H9 (cell line): ENCODE measurements at regions not wholly inside any gene's neighbourhood (a gene's known extent, or its start where the extent isn't known, plus 50 kb on each side); places are given as distances from the start of the nearest gene placed in this dataset.

Experiments
- DNase-seq: peaks from one replicate; pipeline ENCODE4 v3.0.0-alpha.2; 2017
- H2AFZ ChIP-seq: one replicate; pipeline ENCODE4 v1.6.1; 2013; ENCODE audit warnings: mild to moderate bottlenecking, low read length, control low read depth, moderate library complexity
- H2AK5ac ChIP-seq: 2 replicates; pipeline ENCODE4 v1.6.1; 2013; ENCODE audit warnings: low read length, control low read depth, mixed read lengths; ENCODE audit not compliant: insufficient read length
- H2BK120ac ChIP-seq: one replicate; pipeline ENCODE4 v1.6.1; 2013; ENCODE audit warnings: low read depth, mild to moderate bottlenecking, low read length, control low read depth, inconsistent platforms; ENCODE audit not compliant: poor library complexity, severe bottlenecking
- H2BK12ac ChIP-seq: 2 replicates; pipeline ENCODE4 v1.6.1; 2013; ENCODE audit warnings: low read length, control low read depth, mixed read lengths, low read depth; ENCODE audit not compliant: insufficient read length
- H2BK15ac ChIP-seq: 2 replicates; pipeline ENCODE4 v1.6.1; 2013; ENCODE audit warnings: low read depth, low read length, control low read depth
- H2BK20ac ChIP-seq: one replicate; pipeline ENCODE4 v1.6.1; 2013; ENCODE audit warnings: low read depth, mild to moderate bottlenecking, low read length, control low read depth, inconsistent platforms; ENCODE audit not compliant: poor library complexity, severe bottlenecking
- H2BK5ac ChIP-seq: 2 replicates; pipeline ENCODE4 v1.6.1; 2013; ENCODE audit warnings: low read length, control low read depth, mixed read lengths; ENCODE audit not compliant: insufficient read length
- H3K14ac ChIP-seq: 2 replicates; pipeline ENCODE4 v1.6.1; 2013; ENCODE audit warnings: low read length, control low read depth; ENCODE audit not compliant: insufficient read depth
- H3K18ac ChIP-seq: 2 replicates; pipeline ENCODE4 v1.6.1; 2013; ENCODE audit warnings: low read depth, mild to moderate bottlenecking, mixed read lengths, low read length, control low read depth; ENCODE audit not compliant: insufficient read length
- H3K23ac ChIP-seq: 2 replicates; pipeline ENCODE4 v1.6.1; 2013; ENCODE audit warnings: low read length, control low read depth, mixed read lengths, low read depth; ENCODE audit not compliant: insufficient read length
- H3K23me2 ChIP-seq: 2 replicates; pipeline ENCODE4 v1.6.1; 2013; ENCODE audit warnings: low read depth, mild to moderate bottlenecking, mixed read lengths, low read length, control low read depth; ENCODE audit not compliant: insufficient read length, poor library complexity, severe bottlenecking
- H3K27ac ChIP-seq: 2 replicates; pipeline ENCODE4 v1.5.1; 2013; ENCODE audit warnings: low read length, control low read depth, mixed read lengths, low read depth; ENCODE audit not compliant: insufficient read length
- H3K27me3 ChIP-seq: 2 replicates; pipeline ENCODE4 v1.6.1; 2013; ENCODE audit warnings: low read length, control low read depth, inconsistent platforms; ENCODE audit not compliant: insufficient read depth
- H3K4ac ChIP-seq: 2 replicates; pipeline ENCODE4 v1.6.1; 2013; ENCODE audit warnings: low read depth, mild to moderate bottlenecking, control low read depth, inconsistent platforms, low read length, moderate library complexity
- H3K4me1 ChIP-seq: 2 replicates; pipeline ENCODE4 v1.6.1; 2013; ENCODE audit warnings: low read length, control low read depth, inconsistent platforms; ENCODE audit not compliant: insufficient read depth
- H3K4me2 ChIP-seq: 2 replicates; pipeline ENCODE4 v1.6.1; 2013; ENCODE audit warnings: low read length, control low read depth, mixed read lengths; ENCODE audit not compliant: insufficient read length, insufficient read depth
- H3K56ac ChIP-seq: 2 replicates; pipeline ENCODE4 v1.6.1; 2013; ENCODE audit warnings: low read depth, mild to moderate bottlenecking, mixed read lengths, low read length, control low read depth; ENCODE audit not compliant: insufficient read length
- H3K79me1 ChIP-seq: 2 replicates; pipeline ENCODE4 v1.6.1; 2013; ENCODE audit warnings: low read depth, mild to moderate bottlenecking, moderate library complexity, low read length, control low read depth, inconsistent platforms; ENCODE audit not compliant: insufficient read depth, poor library complexity, severe bottlenecking
- H3K79me2 ChIP-seq: 2 replicates; pipeline ENCODE4 v1.6.1; 2013; ENCODE audit warnings: low read length, control low read depth, inconsistent platforms; ENCODE audit not compliant: insufficient read depth
- H3K9ac ChIP-seq: 2 replicates; pipeline ENCODE4 v1.6.1; 2013; ENCODE audit warnings: low read length, control low read depth, mixed read lengths; ENCODE audit not compliant: insufficient read length; ENCODE audit errors: extremely low read depth
- H3K9me3 ChIP-seq: one replicate; pipeline ENCODE4 v1.6.1; 2013; ENCODE audit warnings: low read depth, low read length, inconsistent platforms; ENCODE audit not compliant: control insufficient read depth
- H3T11ph ChIP-seq: one replicate; pipeline ENCODE4 v1.6.1; 2013; ENCODE audit warnings: mild to moderate bottlenecking, low read length, control low read depth, inconsistent platforms
- H4K20me1 ChIP-seq: one replicate; pipeline ENCODE4 v1.6.1; 2013; ENCODE audit not compliant: control insufficient read depth, insufficient read length, insufficient read depth
- H4K5ac ChIP-seq: 2 replicates; pipeline ENCODE4 v1.6.1; 2013; ENCODE audit warnings: low read depth, mild to moderate bottlenecking, mixed read lengths, low read length, control low read depth; ENCODE audit not compliant: insufficient read length
- H4K8ac ChIP-seq: replicated peaks from 2 replicates; pipeline ENCODE4 v1.6.1; 2013; ENCODE audit warnings: low read length, control low read depth, mixed read lengths, low read depth; ENCODE audit not compliant: insufficient read length
- H4K91ac ChIP-seq: 2 replicates; pipeline ENCODE4 v1.6.1; 2013; ENCODE audit warnings: low read depth, mild to moderate bottlenecking, moderate library complexity, mixed read lengths, low read length, control low read depth; ENCODE audit not compliant: insufficient read length
- H3K27ac Mint-ChIP-seq, 3 experiments: 2 replicates in 2 of 3; 3 replicates in 1 of 3; pipeline ENCODE4 v1.8.0; 2020 to 2021; ENCODE audit warnings: mixed read lengths in 3 of 3, mild to moderate bottlenecking in 1 of 3, moderate library complexity in 1 of 3
- H3K27me3 Mint-ChIP-seq: 2 replicates; pipeline ENCODE4 v1.8.0; 2021; ENCODE audit warnings: low read depth, mild to moderate bottlenecking, moderate library complexity, mixed read lengths
- H3K36me3 Mint-ChIP-seq, 3 experiments: 2 replicates in 2 of 3; 3 replicates in 1 of 3; pipeline ENCODE4 v1.8.0; 2020 to 2021; ENCODE audit warnings: low read depth in 3 of 3, mixed read lengths in 3 of 3; ENCODE audit not compliant: insufficient read depth in 1 of 3
- H3K4me1 Mint-ChIP-seq, 2 experiments: 2 replicates each; pipeline ENCODE4 v1.8.0; 2020; ENCODE audit warnings: mixed read lengths in 2 of 2
- H3K4me3 Mint-ChIP-seq, 2 experiments: 2 replicates in 1 of 2; 3 replicates in 1 of 2; pipeline ENCODE4 v1.8.0; 2020 to 2021; ENCODE audit warnings: mild to moderate bottlenecking in 2 of 2, mixed read lengths in 2 of 2, moderate library complexity in 1 of 2
- H3K9me3 Mint-ChIP-seq, 2 experiments: 2 replicates in 1 of 2; 3 replicates in 1 of 2; pipeline ENCODE4 v1.8.0; 2020; ENCODE audit warnings: mild to moderate bottlenecking in 2 of 2, mixed read lengths in 2 of 2, moderate library complexity in 1 of 2
- CTCF ChIP-seq: fragments of 200-600 bp; sonication (generic); conservative IDR thresholded peaks from 3 replicates; pipeline ENCODE4 v1.8.0; 2021; ENCODE audit warnings: antibody characterized with exemption, mild to moderate bottlenecking
- WGBS: extraction: QIAGEN DNeasy Blood & Tissue Kit; methylation state at CpG from one replicate; pipeline ENCODE4 v1.1.7; 2013; ENCODE audit warnings: missing lambda C conversion rate, low lambda C conversion rate, mixed read lengths; ENCODE audit not compliant: insufficient read length; ENCODE audit errors: extremely low coverage; 5-methylcytosine and 5-hydroxymethylcytosine counted together

GRCh38 chr20:11230999-11231398, 557.2 kb upstream of the JAG1 start:
- no peak overlapping the region for H2BK5ac ChIP-seq
- H2AFZ ChIP-seq, result no peak overlapping the region
- no peak overlapping the region for H3K23ac ChIP-seq
- no peak overlapping the region for H3K9ac ChIP-seq
- H3K79me1 ChIP-seq, result no peaks in the 10 kb centered on the region
- no CpG with 5 or more reads among the region's 1 CpG for WGBS
- H3K27ac ChIP-seq, result no peak overlapping the region
- no peak overlapping the region for H4K8ac ChIP-seq
- no peaks in the 10 kb centered on the region for H3K23me2 ChIP-seq
- TF ChIP-seq CTCF, result no peak
- no peak for DNase-seq
- H3K18ac ChIP-seq, result no peak overlapping the region
- no peak overlapping the region for H3T11ph ChIP-seq
- no peaks in the 10 kb centered on the region for H3K9me3 ChIP-seq
- no peaks in the 10 kb centered on the region for H3K79me2 ChIP-seq
- no peak overlapping the region for H3K14ac ChIP-seq
- H2BK20ac ChIP-seq, result no peak overlapping the region
- H2AK5ac ChIP-seq, result no peak overlapping the region
- no peak overlapping the region for H2BK15ac ChIP-seq
- H3K4me2 ChIP-seq, result no peak overlapping the region
- no peaks in the 10 kb centered on the region; the same call in 1 of the 2 replicates for H3K27me3 Mint-ChIP-seq
- no peaks in the 10 kb centered on the region for H3K36me3 Mint-ChIP-seq
- no peak overlapping the region for H4K91ac ChIP-seq
- no peaks in the 10 kb centered on the region for H3K9me3 Mint-ChIP-seq
- H3K4me1 ChIP-seq, result peaks cover 3% of the 10 kb centered on the region; the same call in 1 of the 2 replicates
- H4K5ac ChIP-seq, result no peak overlapping the region
- no peaks in the 10 kb centered on the region for H4K20me1 ChIP-seq
- H2BK120ac ChIP-seq, result no peak overlapping the region
- H3K27ac Mint-ChIP-seq, result no peak overlapping the region
- no peak overlapping the region for H3K4ac ChIP-seq
- no peak overlapping the region for H3K56ac ChIP-seq
- no peak overlapping the region for H2BK12ac ChIP-seq
- H3K4me1 Mint-ChIP-seq, result peaks cover 7 to 12% of the 10 kb centered on the region in 2 experiments; a peak in 3 of 4 replicates
- H3K27me3 ChIP-seq, result no peaks in the 10 kb centered on the region
- no peak overlapping the region for H3K4me3 Mint-ChIP-seq
